Activated T-helper 2 cell treated with anti-CD3 and anti-CD28 coated beads, Interferon-gamma antibody, Interleukin-2, Interleukin-4, amounts not matched to agents 10 μg/mL and 5 μg/mL and 100 μg/mL, durations not matched to agents 14 hours and 24 hours and 36 hours (primary cell): ENCODE measurements at regions not wholly inside any gene's neighbourhood (a gene's known extent, or its start where the extent isn't known, plus 50 kb on each side); places are given as distances from the start of the nearest gene placed in this dataset.

Experiments
- DNase-seq: peaks from one replicate; pipeline ENCODE4 v3.0.0; 2021; ENCODE audit warnings: low spot score
- H3K27ac Mint-ChIP-seq: one replicate; pipeline ENCODE4 v1.8.0; 2021; ENCODE audit warnings: mixed read lengths
- H3K27me3 Mint-ChIP-seq: one replicate; pipeline ENCODE4 v1.8.0; 2021; ENCODE audit warnings: low read depth, mixed read lengths
- H3K36me3 Mint-ChIP-seq: one replicate; pipeline ENCODE4 v1.8.0; 2021; ENCODE audit warnings: low read depth, mixed read lengths
- H3K4me1 Mint-ChIP-seq: one replicate; pipeline ENCODE4 v1.8.0; 2021; ENCODE audit warnings: low read depth, mixed read lengths
- H3K4me3 Mint-ChIP-seq: one replicate; pipeline ENCODE4 v1.8.0; 2021; ENCODE audit warnings: low read depth, mild to moderate bottlenecking, moderate library complexity, mixed read lengths
- H3K9me3 Mint-ChIP-seq: one replicate; pipeline ENCODE4 v1.8.0; 2021; ENCODE audit warnings: mixed read lengths
- intact Hi-C: fragments of 100-400 bp; cut with micrococcal nuclease; formaldehyde crosslinking; loops from one replicate; pipeline ENCODE4 v1.15.1; 2023

DNA sequence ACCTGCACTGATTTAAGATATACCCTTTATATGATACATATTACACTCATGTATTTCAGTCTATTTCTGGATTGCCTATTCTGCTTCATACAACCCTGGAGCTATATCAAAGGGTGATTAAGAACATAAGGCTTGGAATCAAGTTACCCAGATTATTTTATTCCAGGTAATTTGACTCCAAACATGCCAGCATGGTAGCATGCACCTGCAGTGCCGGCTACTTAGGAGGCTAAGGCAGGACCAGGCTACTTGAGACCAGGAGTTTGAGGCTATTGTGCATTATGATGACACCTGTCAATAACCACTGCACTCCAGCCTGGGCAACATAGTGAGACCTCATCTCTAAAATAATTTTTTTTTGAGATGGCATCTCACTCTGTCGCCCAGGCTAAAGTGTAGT, 50.4 kb upstream of the NEO1 start:
- Mint-ChIP-seq H3K4me1 (no peaks in the 10 kb centered on the region), H3K9me3 (no peaks in the 10 kb centered on the region), H3K27me3 (peaks cover 13% of the 10 kb centered on the region), H3K4me3 (no peak overlapping the region), H3K36me3 (no peaks in the 10 kb centered on the region), H3K27ac (no peak overlapping the region)
- no peak for DNase-seq
- intact Hi-C loops: no loop called here

DNA sequence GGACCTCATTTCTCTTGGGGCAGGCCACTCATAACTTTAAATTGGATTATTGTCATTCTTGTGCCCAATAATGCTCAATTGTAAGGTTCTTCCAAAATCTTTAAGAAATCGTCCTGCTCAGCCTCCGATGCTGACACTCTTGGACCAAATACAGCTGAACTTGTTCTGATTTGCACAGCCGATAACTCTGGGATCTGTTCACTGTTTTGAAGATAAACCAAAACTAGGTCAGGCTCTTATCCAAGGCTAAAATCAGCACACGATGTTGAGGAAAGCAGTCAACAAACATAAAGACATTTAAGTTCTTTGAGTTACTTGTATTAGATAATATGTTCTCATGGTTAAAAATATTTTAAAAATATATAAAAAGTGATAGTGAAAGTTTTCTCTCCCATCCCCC, 52.0 kb upstream of the NEO1 start:
- Mint-ChIP-seq H3K27me3 (peaks cover 12% of the 10 kb centered on the region), H3K4me1 (no peaks in the 10 kb centered on the region), H3K4me3 (no peak overlapping the region), H3K9me3 (no peaks in the 10 kb centered on the region), H3K36me3 (no peaks in the 10 kb centered on the region), H3K27ac (no peak overlapping the region)
- intact Hi-C loops: no loop called here
- no peak for DNase-seq

DNA sequence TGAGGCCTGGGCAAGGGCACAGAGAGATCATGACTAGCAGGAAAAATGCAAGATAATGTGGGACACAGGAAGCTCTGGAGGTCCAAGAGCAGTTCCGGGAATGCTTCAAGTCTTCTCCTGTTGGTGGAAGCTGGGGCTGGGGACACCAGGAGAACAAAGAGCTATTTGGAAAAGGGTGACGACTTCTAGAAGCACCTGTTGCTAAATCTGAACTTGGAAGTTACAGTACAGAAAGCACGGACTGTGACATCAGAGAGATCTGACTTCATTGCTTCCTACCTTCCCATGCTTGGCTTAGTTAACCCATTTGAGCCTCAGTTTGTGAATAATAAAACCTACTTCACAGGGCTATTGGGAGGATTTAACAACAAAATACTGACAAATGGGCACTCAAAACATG, 52.7 kb upstream of the NEO1 start:
- intact Hi-C loops: no loop called here
- no peak overlapping the region for H3K27ac Mint-ChIP-seq
- no peak for DNase-seq
- no peaks in the 10 kb centered on the region for H3K9me3 Mint-ChIP-seq
- no peak overlapping the region for H3K4me3 Mint-ChIP-seq
- no peaks in the 10 kb centered on the region for H3K4me1 Mint-ChIP-seq
- peaks cover 12% of the 10 kb centered on the region for H3K27me3 Mint-ChIP-seq
- H3K36me3 Mint-ChIP-seq: no peaks in the 10 kb centered on the region

DNA sequence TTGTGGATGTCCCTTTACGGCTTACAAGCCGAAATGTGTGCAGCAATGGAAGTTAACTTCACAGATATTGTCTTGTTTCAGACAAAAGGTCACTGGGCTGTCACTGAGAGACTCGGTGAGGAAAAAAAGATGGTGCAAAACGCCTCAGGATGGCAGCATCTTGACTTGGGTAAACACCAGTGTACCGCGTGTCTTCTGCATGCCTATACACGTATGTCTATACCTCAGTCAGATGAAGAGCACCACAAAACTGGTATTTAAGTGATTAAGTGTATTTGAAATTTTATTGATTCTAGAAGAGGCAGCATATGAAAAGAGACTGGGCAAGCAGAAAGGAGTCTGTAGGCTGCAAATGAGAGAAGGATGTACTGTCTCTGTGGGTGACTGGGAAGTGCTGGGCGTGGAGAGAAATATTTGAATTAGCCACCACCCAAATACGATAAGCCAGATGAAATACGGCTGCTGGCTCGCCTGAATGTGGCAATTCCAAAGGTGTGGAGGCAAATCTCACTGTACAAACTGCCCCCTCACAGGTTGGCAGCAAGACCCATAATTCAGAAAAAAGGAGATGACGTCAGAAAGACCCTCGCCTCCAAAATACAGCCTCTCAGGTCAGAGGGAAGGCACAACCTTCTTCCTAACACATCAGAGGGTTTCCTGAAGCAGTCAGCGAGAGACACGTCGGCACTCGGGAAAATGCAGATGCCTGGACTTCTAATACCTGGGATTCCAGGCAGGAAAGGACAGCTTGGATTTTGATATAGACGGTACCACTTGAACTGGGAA, 53.4 kb upstream of the NEO1 start:
- no peak overlapping the region for H3K27ac Mint-ChIP-seq
- no peaks in the 10 kb centered on the region for H3K9me3 Mint-ChIP-seq
- intact Hi-C loops: no loop called here
- DNase-seq: no peak
- peaks cover 12% of the 10 kb centered on the region for H3K27me3 Mint-ChIP-seq
- H3K4me1 Mint-ChIP-seq: no peaks in the 10 kb centered on the region
- no peaks in the 10 kb centered on the region for H3K36me3 Mint-ChIP-seq
- no peak overlapping the region for H3K4me3 Mint-ChIP-seq

DNA sequence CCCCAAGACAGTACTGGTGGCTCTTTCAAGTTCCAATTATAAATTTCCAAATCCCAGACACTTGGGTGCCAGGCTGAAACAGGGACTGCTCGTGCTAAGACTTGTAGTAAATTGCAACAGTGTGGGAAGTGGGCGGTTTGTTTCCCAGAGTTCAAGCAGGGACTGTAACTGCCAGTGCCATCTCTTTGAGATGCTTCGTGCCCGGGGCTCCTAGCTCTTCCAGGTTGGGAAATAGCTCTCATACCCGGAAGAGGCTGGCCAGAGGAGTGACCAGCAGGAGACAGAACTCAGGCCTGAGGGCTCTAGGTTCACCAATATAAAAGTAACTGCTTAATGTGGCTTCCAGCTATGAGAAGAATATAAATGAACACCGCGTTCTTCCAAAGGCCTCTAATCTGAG, 54.0 kb upstream of the NEO1 start:
- DNase-seq: no peak
- H3K27me3 Mint-ChIP-seq: peaks cover 12% of the 10 kb centered on the region
- H3K27ac Mint-ChIP-seq: no peak overlapping the region
- H3K9me3 Mint-ChIP-seq: no peaks in the 10 kb centered on the region
- no peak overlapping the region for H3K4me3 Mint-ChIP-seq
- H3K4me1 Mint-ChIP-seq: no peaks in the 10 kb centered on the region
- intact Hi-C loops: no loop called here
- no peaks in the 10 kb centered on the region for H3K36me3 Mint-ChIP-seq

DNA sequence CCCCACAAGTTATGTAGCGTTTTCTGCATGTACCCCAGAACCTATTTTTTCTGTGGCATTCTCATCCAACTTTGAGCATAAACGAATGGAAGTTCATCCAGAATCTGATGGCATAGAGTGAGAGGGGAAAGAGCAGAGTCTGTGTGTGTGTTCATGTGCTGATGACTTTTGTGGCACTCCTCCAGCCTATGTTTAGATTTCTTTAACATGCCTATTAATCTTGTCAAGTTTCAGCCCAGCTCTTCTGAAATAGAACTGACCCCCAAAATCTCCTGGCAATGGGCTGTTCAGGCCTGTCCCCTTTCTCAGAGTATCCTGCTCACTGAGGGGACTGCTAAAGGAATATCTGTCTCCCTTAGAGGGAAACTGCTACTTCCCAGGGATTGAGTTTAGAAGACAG, 56.4 kb upstream of the NEO1 start:
- Mint-ChIP-seq H3K36me3 (no peaks in the 10 kb centered on the region), H3K4me3 (no peak overlapping the region), H3K27ac (no peak overlapping the region), H3K27me3 (peaks cover 11% of the 10 kb centered on the region), H3K9me3 (no peaks in the 10 kb centered on the region), H3K4me1 (no peaks in the 10 kb centered on the region)
- intact Hi-C loops: no loop called here
- DNase-seq: no peak

DNA sequence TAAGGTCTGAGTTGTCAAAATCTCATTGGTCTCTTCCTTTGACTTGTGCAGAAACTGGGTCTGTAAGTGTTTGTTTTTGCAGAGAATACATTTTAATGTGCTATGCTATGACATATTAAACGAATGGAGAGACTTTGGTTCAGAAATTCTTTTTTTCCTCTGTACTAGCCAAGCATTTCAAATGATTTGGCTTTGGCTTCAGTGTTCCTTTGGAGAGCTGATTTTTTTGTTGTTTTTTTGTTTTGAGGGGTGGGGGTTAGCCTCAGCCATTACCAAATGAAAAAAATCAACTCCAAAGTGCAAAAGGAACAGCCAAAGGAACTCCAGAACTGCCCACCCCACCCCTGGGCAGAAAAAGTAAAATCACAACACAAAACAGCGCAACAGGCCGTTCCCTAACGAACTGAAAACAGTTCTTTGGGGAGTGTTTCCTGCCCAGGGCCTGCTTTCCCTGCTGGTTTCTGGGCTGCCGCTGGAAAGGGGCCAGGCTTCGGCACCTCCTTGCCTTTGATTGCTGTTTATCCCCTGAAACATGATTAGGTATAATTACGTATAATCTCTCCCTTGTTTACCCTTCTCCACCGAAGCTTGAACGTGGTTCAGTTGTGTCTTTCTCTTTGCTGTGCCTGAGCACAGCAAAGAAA, 57.6 kb upstream of the NEO1 start:
- H3K4me1 Mint-ChIP-seq: no peaks in the 10 kb centered on the region
- no peak overlapping the region for H3K27ac Mint-ChIP-seq
- DNase-seq: no peak
- H3K9me3 Mint-ChIP-seq: no peaks in the 10 kb centered on the region
- peaks cover 8% of the 10 kb centered on the region for H3K27me3 Mint-ChIP-seq
- H3K36me3 Mint-ChIP-seq: no peaks in the 10 kb centered on the region
- H3K4me3 Mint-ChIP-seq: no peak overlapping the region
- intact Hi-C loops: no loop called here

DNA sequence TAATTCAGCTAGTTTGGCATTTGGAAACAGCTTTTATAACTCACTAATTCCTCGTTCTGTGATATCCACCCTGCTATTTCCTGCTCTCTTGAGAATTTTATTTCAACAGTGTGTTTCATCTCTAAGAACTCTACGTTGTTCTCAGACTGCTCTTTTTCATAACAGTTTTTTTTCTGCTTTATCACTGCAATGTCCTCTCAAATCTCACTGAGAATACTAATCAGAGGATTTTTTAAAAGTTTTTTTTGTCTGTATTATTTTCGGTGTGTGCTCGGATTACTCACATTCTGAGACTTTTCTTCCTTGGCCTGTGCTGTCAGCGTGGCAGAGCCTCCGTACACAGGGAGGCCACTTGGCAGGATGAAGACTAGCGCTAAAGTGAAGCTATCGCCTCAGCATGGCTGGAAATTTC, 59.4 kb upstream of the NEO1 start:
- no peaks in the 10 kb centered on the region for H3K4me1 Mint-ChIP-seq
- intact Hi-C loops: no loop called here
- no peak overlapping the region for H3K27ac Mint-ChIP-seq
- no peaks in the 10 kb centered on the region for H3K9me3 Mint-ChIP-seq
- peaks cover 11% of the 10 kb centered on the region for H3K27me3 Mint-ChIP-seq
- DNase-seq: no peak
- H3K4me3 Mint-ChIP-seq: no peak overlapping the region
- no peaks in the 10 kb centered on the region for H3K36me3 Mint-ChIP-seq

DNA sequence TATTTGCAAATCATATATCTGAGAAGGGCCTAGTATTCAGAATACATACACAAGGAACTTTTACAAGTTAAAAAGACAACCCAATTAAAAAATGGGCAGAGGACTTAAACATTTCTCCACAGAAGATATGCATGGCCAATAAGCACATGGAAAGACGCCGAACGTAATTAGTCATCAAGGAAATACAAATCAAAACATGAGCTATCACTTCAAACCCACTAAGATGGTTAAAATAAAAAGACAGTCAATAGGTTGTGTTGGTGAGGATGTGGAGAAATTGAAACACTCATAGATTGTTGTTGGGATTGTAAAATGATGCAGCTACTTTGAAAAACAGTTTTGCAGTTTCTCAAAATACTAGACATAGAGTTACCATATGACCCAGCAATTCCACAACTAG, 61.2 kb upstream of the NEO1 start:
- Mint-ChIP-seq H3K4me3 (no peak overlapping the region), H3K27me3 (peaks cover 17% of the 10 kb centered on the region), H3K4me1 (no peaks in the 10 kb centered on the region), H3K27ac (no peak overlapping the region), H3K36me3 (no peaks in the 10 kb centered on the region), H3K9me3 (no peaks in the 10 kb centered on the region)
- no peak for DNase-seq
- intact Hi-C loops: no loop called here

DNA sequence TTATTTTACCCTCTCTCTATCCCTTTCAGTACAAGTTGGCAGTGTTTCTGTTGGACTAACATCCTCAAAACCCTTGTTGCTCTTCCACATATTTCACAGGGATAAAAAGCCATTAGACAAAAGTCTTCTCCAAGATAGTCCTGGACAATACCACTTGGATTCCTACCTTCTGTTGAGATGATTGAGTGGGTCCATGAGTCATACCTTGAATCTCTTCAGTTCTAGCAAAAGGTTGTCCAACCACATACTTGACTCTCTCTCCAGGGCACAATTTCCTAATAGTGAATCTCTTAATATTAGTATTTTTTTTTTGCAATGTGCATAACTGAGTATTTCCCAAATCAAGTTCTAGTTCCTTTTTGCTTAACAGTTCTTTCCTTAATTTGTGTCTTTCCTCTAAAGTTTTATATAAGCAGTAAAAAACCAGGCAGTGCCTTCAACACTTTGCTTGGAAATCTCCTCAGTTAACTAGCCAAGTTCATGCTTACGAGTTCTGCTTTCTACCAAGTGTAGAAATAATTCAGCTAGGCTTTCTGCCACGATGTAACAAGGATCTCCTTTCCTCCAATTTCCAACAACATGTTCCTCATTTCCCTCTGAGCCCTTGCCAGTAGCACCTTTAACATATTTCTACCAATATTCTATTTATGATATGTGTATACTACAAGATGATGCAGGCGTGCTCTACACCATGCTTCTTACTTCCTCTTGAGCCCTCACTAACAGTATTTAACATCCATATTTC, 68.3 kb upstream of the NEO1 start:
- DNase-seq: no peak
- Mint-ChIP-seq H3K27me3 (peaks cover 39% of the 10 kb centered on the region), H3K36me3 (no peaks in the 10 kb centered on the region), H3K9me3 (no peaks in the 10 kb centered on the region), H3K27ac (no peak overlapping the region), H3K4me1 (no peaks in the 10 kb centered on the region), H3K4me3 (no peak overlapping the region)
- intact Hi-C loops: no loop called here

DNA sequence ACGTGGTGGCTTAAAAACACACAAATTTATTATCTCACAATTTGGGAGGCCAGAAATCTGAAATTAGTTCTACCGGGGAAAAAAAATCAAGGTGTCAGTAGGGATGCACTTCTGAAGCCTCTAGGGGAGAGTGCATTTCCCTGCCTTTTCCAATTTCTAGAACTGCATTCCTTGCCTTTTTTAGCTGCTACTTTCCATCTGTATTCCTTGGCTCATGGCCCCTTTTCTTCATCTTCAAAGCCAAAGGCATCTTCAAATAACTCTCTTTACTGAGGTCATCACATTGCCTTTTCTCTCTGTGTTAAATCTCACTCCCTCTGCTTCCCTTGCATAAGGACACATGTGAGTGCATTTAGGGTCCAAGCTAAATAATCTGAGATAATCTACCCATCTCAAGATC, 69.5 kb upstream of the NEO1 start:
- Mint-ChIP-seq H3K36me3 (no peaks in the 10 kb centered on the region), H3K27me3 (peaks cover 35% of the 10 kb centered on the region), H3K4me3 (no peak overlapping the region), H3K4me1 (no peaks in the 10 kb centered on the region), H3K9me3 (no peaks in the 10 kb centered on the region), H3K27ac (no peak overlapping the region)
- no peak for DNase-seq
- intact Hi-C loops: no loop called here

DNA sequence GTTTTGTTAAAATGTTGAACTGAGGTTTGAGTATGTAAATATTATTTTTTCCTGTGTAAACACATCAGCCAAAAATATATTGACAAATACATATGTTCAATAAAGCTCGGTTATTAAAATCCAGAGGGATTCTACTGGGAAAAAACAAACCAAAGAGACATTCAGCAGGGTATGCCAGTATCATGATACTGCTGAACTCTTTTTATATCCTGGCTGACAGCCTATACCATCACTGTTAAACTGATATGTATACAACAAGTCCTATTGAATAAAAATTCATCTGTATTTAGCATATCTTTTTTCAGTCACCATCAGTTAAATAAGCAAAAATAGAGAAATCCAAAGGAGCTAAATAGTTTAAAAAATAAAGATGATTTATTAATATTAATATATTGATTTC, 71.6 kb upstream of the NEO1 start:
- intact Hi-C loops: no loop called here
- no peak for DNase-seq
- peaks cover 24% of the 10 kb centered on the region for H3K27me3 Mint-ChIP-seq
- no peaks in the 10 kb centered on the region for H3K4me1 Mint-ChIP-seq
- H3K9me3 Mint-ChIP-seq: no peaks in the 10 kb centered on the region
- no peak overlapping the region for H3K27ac Mint-ChIP-seq
- H3K36me3 Mint-ChIP-seq: no peaks in the 10 kb centered on the region
- no peak overlapping the region for H3K4me3 Mint-ChIP-seq

DNA sequence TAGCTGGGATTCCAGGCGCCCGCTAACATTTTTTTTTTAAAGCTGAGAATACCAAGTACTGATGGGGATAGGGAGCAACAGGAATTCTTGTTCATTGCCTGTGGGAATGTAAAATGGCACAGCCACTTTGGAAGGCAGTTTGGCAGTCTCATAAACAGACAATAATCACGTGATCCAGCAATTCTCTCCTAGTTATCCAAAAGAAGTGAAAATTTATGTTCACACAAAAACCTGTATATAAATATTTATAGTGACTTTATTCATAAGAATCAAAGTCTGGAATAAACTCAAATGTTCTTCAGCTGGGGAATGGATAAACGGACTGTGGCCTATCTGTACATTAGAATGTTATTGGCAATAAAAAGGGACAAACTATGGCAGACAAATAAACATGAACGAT, 72.5 kb upstream of the NEO1 start:
- H3K27me3 Mint-ChIP-seq: peaks cover 22% of the 10 kb centered on the region
- no peaks in the 10 kb centered on the region for H3K9me3 Mint-ChIP-seq
- no peaks in the 10 kb centered on the region for H3K36me3 Mint-ChIP-seq
- DNase-seq: no peak
- H3K4me1 Mint-ChIP-seq: no peaks in the 10 kb centered on the region
- H3K27ac Mint-ChIP-seq: no peak overlapping the region
- intact Hi-C loops: no loop called here
- no peak overlapping the region for H3K4me3 Mint-ChIP-seq
